Raji (cell line): ENCODE measurements at regions not wholly inside any gene's neighbourhood (a gene's known extent, or its start where the extent isn't known, plus 50 kb on each side); places are given as distances from the start of the nearest gene placed in this dataset.

ENCODE experiments used
- POLR2A ChIP-seq: IDR thresholded peaks from 2 replicates; pipeline ENCODE4 v1.6.1; 2011; ENCODE audit warnings: low read depth, low read length, control low read depth; ENCODE audit not compliant: insufficient read depth

DNA sequence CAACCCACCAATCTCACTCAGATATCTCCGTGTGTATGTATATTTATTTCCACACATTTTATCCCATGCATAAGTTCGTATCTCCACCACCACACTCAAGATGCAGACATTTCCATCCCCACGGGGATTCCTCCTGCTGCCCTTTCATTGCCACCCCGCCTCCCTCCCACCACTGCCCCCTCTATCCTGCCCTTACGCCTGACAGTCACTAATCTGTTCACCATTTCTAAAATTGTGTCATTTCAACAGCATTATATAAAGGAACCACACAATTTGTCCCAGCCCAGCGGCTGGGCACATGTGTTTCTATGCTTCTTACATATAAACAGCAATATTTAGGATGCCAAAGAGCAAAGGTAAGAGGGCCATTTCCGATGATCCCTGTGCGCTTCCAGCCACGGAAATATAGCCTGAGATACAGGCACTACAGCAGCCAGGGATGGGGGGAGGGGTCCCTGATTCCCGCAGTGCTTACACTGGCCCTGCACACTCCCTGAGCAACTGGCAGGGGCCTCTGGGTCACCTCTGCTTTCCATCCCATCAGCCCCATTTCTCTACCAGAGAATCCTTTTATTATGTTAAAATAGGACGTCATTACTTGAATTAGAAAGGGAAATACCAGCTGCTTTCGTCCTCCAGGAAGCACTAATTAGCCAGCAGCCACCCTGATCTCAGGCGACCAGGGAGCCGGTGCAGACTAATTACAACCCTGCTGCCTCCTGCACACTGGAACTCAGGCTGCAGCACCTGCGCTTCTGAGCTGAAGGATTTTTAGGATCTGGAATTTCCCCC lies 372.0 kb upstream of the ATP10A start:
- TF ChIP-seq POLR2A: no peak

DNA sequence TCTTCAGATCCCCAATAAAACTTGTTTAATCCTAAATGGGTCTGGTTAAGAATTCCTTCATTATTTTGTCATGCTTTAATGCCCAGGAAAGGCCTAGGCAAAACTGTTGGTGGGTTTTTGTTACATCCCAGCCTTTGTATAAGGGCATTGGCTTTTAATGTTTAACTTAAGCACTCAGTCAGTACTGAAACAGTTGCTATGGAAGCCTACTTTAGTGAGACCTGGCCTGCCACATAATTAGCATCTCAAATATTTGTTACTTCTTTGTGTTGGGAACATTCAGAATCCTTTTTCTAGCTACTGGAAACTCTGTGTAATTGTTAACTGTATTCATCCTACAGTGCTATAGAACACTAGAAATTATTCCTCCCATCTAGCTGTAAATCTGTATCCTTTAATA lies 369.6 kb upstream of the ATP10A start:
- TF ChIP-seq POLR2A: no peak

- no peak for TF ChIP-seq POLR2A
Measured at GRCh38 chr15:26231096-26231495, 368.0 kb upstream of the ATP10A start.

DNA sequence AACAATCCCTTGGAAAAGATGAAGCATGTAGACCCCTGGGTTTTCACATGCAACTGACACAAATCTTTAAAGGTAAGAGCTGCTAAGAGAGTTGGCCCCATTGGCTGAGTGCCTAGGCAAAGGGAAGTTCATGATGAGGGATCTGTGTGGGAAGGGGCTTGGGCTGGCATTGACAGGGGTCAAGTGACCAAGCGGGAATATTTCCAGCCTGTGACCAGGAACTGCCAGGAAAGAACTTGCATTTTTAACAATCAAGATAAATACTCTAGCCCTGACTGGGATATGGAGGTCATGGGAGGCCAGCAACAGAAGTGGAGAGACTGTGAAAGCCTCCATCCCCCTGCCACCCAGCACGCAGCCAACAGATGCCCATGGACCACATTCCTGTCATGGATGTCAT lies 361.1 kb upstream of the ATP10A start:
- TF ChIP-seq POLR2A: no peak

GRCh38 chr15:26223720-26224119 lies 360.6 kb upstream of the ATP10A start:
- no peak for TF ChIP-seq POLR2A

- no peak for TF ChIP-seq POLR2A
Measured at GRCh38 chr15:26222781-26223180, 359.7 kb upstream of the ATP10A start.

- no peak for TF ChIP-seq POLR2A
Measured at GRCh38 chr15:26214290-26214689, 351.2 kb upstream of the ATP10A start.

- TF ChIP-seq POLR2A: no peak
Measured at GRCh38 chr15:26213427-26213826, 350.3 kb upstream of the ATP10A start.

DNA sequence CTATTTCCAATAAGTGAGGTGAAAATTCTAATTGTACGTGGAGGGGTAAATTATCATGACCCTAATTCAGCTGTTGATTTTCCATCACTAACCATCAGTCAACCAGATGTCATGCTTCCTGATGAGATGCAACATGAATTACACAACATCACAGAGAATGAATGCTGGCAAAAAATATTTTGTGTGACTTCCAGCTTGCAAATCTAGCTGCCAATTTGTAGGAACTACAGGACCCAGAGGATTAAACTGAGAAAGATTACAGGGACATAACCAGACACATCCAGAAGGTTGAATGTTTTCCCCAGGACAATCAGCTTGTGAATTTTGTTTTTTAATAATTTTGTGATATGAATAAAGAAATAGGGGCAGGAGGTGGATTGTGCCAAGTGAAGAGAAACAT lies 349.0 kb upstream of the ATP10A start:
- no peak for TF ChIP-seq POLR2A

DNA sequence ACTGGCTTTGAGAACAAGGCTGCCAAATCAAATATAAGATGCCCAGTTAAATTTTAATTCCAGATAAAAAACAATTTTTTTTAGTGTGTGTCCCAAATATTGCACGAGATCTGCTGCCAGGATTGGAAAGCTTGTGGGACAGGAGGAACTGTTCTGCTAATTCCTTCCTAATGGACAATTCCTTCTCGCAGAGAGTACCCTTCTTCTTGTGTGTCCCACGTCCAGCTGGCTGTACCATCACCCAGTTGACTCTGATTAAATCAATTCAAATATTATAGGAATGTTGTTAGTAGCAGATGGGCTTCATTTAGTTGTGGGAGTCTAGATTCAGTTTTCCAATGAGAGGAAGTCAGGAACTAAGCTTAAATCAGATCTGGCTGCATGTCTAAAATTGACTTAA lies 347.9 kb upstream of the ATP10A start:
- TF ChIP-seq POLR2A: no peak

- TF ChIP-seq POLR2A: no peak
Measured at GRCh38 chr15:26201177-26201858, 338.2 kb upstream of the ATP10A start.

- no peak for TF ChIP-seq POLR2A
Measured at GRCh38 chr15:26200427-26200826, 337.3 kb upstream of the ATP10A start.

DNA sequence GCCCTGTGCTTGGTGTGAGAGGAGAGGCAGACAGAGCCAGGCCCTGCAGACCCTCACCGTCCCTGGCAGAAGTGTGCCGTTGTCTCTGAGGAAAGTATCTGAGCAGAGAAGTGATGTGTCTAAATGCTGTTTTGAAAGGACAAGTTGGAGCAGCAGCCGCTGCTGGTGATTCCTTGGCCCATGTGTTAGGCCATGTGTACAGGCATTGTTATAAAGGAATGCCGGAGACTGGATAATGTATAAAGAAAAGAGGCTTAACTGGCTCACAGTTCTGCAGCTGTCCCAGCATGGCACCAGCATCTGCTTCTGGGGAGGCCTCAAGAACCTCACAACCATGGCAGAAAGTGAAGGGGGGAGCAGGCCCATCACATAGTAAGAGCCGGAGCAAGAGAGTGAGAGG lies 334.6 kb upstream of the ATP10A start:
- no peak for TF ChIP-seq POLR2A

DNA sequence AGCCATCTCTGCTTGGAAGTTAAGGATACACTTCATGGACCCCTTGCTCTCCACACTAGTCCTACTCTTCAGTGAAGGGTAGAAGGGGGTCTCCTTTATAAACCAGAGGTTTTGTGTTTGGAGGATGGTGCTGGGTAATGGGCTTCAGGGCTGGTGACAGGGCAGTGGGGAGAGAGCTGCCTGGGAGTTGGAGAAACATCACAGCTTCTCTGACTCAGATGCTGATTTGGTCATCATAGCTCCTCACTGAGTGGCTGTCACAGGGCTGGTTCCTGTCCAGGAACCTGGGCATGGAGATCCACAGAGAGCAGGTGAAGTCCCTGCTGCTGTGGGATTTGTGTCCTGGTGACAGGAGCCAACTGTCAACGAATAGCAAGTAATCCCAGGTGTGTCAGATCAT lies 333.9 kb upstream of the ATP10A start:
- TF ChIP-seq POLR2A: no peak

DNA sequence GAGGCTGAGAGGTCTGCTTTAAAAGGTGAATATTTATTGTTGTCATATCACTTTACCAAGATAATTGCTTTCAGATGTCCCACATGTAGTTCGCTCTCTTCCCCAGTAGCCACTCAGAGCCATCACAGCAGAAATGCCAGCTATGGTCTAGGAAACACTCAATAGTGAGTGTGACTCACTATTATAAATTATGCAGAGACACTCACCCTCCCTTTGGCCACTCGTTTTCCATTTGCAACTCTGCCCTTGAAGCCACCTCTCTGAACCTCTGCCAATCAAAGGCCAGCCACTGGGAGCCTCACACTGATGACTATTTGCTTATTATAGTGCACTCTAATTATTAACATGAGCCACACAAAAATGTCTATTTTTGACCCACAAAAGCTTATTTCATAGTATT lies 328.1 kb upstream of the ATP10A start:
- no peak for TF ChIP-seq POLR2A

DNA sequence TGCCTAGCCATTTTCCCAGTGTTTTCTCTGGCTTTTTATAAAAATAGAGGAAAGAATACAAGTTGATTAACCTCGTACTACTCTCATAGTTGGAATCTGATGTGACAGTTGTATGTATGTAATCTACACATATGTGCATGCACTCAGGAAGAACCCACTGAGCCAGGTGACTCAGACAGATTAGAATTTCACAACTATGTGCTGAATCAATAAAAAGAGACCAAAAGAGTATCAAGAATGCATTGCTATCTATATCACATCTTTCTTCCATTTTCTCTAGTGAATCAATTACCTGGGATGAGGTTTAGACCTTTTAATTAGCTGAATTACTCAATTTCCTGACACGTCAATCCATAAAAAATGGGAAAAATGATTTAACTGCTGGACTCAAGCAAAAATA lies 319.3 kb upstream of the ATP10A start:
- no peak for TF ChIP-seq POLR2A

DNA sequence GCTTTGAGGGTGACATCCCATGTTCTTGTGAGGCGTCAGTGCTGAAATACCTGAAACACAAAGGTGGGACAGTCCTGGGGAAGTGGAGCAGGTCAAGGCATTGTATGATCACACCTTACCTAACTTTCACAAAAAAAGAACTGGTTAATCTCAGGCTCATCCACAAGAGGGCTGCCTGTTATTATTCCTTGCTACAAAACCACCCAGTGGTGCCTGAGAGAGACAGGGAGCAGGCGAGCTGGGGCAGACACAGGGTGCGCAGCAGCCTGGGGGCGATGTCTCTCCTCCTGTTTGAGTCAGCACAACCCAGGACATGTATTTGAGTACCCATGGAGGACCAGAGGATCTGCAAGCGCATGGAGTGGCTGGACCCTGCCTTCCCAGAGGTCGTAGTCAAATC lies 316.8 kb upstream of the ATP10A start:
- no peak for TF ChIP-seq POLR2A
